Smooth muscle cell (in vitro differentiated cells): ENCODE measurements at regions not wholly inside any gene's neighbourhood (a gene's known extent, or its start where the extent isn't known, plus 50 kb on each side); places are given as distances from the start of the nearest gene placed in this dataset.

Experiments
- DNase-seq: peaks from one replicate; lab custom pipeline; 2025; ENCODE audit not compliant: unreplicated experiment; lab: John Stamatoyannopoulos, UW
- H2AFZ ChIP-seq: fragments of 200-600 bp; sonication (generic); 2 replicates; pipeline ENCODE4 v1.6.0; 2016; ENCODE audit warnings: antibody characterized with exemption, low read depth, mild to moderate bottlenecking
- H3F3A ChIP-seq: fragments of 200-600 bp; sonication (generic); 2 replicates; pipeline ENCODE4 v1.6.0; 2017; ENCODE audit warnings: antibody characterized with exemption, low read depth
- H3K27ac ChIP-seq: fragments of 200-600 bp; sonication (generic); 2 replicates; pipeline ENCODE4 v1.5.1; 2016; ENCODE audit warnings: low read depth, mild to moderate bottlenecking
- H3K27me3 ChIP-seq: fragments of 200-600 bp; sonication (generic); 2 replicates; pipeline ENCODE4 v1.6.1; 2016; ENCODE audit warnings: low read depth, mild to moderate bottlenecking
- H3K36me3 ChIP-seq: fragments of 200-600 bp; sonication (generic); 2 replicates; pipeline ENCODE4 v1.5.1; 2016; ENCODE audit warnings: low read depth
- H3K4me1 ChIP-seq: fragments of 200-600 bp; sonication (generic); 2 replicates; pipeline ENCODE4 v1.5.1; 2016; ENCODE audit warnings: low read depth
- H3K4me2 ChIP-seq: fragments of 200-600 bp; sonication (generic); 2 replicates; pipeline ENCODE4 v1.6.0; 2016; ENCODE audit warnings: mild to moderate bottlenecking
- H3K4me3 ChIP-seq: fragments of 200-600 bp; sonication (generic); 2 replicates; pipeline ENCODE4 v1.5.1; 2016; ENCODE audit warnings: mild to moderate bottlenecking
- H3K79me2 ChIP-seq: fragments of 200-600 bp; sonication (generic); 2 replicates; pipeline ENCODE4 v1.6.0; 2016; ENCODE audit warnings: low read depth, mild to moderate bottlenecking
- H3K9ac ChIP-seq: fragments of 200-600 bp; sonication (generic); 2 replicates; pipeline ENCODE4 v1.6.0; 2016; ENCODE audit warnings: low read depth
- H3K9me3 ChIP-seq: fragments of 200-600 bp; sonication (generic); replicated peaks from 2 replicates; pipeline ENCODE4 v1.5.1; 2016; ENCODE audit warnings: low read depth
- H4K20me1 ChIP-seq: fragments of 200-600 bp; sonication (generic); 2 replicates; pipeline ENCODE4 v1.6.0; 2016; ENCODE audit warnings: low read depth
- CTCF ChIP-seq: fragments of 200-600 bp; sonication (generic); IDR thresholded peaks from 2 replicates; pipeline ENCODE4 v1.5.1; 2017; ENCODE audit warnings: borderline replicate concordance, mild to moderate bottlenecking, antibody characterized with exemption; ENCODE audit not compliant: insufficient read depth, poor library complexity, severe bottlenecking
- WGBS: methylation state at CpG from one replicate; pipeline ENCODE4 v1.1.7; 2016; ENCODE audit warnings: low lambda C conversion rate; 5-methylcytosine and 5-hydroxymethylcytosine counted together

- WGBS: 77% methylated on average over 1 of the region's 1 CpG
- TF ChIP-seq CTCF: no peak
- Histone ChIP-seq H3F3A (no peaks in the 10 kb centered on the region), H3K79me2 (no peaks in the 10 kb centered on the region), H4K20me1 (no peaks in the 10 kb centered on the region), H3K4me2 (no peak overlapping the region), H3K9ac (no peak overlapping the region), H2AFZ (no peak overlapping the region), H3K27ac (no peak overlapping the region), H3K36me3 (no peaks in the 10 kb centered on the region), H3K27me3 (no peaks in the 10 kb centered on the region), H3K4me1 (no peaks in the 10 kb centered on the region), H3K9me3 (no peaks in the 10 kb centered on the region), H3K4me3 (no peak overlapping the region)
- no peak for DNase-seq
These were observed 616.5 kb upstream of the RGS18 start for GRCh38 chr1:191541758-191542157.

DNA sequence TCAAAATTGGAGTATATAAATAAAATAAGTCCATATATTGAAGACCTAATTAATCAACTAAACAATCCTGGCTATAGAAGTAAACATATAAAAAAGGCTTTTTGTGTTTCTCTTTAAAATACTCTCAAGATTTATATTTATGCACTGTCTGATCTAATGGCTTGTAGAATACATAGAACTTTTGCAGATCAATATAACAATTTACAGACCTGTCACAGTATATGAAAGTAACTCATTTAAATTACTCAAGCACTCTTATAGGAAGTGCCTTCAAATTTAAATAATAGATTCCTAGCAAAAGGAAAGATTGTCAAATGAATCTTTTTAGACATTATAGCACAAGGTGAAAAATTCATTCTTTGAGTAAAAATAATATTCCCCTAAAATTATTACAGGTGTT, 615.8 kb upstream of the RGS18 start:
- H4K20me1 ChIP-seq: no peaks in the 10 kb centered on the region
- no peak overlapping the region for H3K4me2 ChIP-seq
- no peaks in the 10 kb centered on the region for H3K9me3 ChIP-seq
- no peak for TF ChIP-seq CTCF
- no peaks in the 10 kb centered on the region for H3F3A ChIP-seq
- no peak overlapping the region for H3K27ac ChIP-seq
- no peak overlapping the region for H3K9ac ChIP-seq
- H3K79me2 ChIP-seq: no peaks in the 10 kb centered on the region
- H3K4me1 ChIP-seq: no peaks in the 10 kb centered on the region
- H2AFZ ChIP-seq: no peak overlapping the region
- no peaks in the 10 kb centered on the region for H3K36me3 ChIP-seq
- no peaks in the 10 kb centered on the region for H3K27me3 ChIP-seq
- no peak for DNase-seq
- H3K4me3 ChIP-seq: no peak overlapping the region

DNA sequence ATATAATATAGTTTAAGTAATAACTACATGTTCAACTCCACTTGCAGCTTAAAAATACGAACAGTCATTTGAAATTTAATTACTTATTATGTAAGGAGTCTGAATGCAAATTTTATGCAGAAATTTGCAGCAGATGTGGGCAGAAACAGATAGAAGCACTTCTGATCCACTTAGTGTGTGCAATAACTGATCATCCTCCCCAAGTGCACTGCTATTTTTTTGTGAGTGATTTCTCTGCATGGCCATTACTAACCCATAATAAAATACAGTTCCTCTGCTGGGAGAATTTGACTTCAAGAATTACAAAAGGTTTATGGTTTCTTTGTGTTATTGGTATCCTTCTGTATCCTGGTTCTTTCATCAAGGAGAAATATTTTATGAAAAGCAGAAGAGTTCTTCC, 611.5 kb upstream of the RGS18 start:
- 57% methylated on average over 1 of the region's 1 CpG for WGBS
- H3K9me3 ChIP-seq: no peaks in the 10 kb centered on the region

More for the DNA sequence above, 611.5 kb upstream of the RGS18 start:
- Histone ChIP-seq H3K36me3 (no peaks in the 10 kb centered on the region), H3K27ac (no peak overlapping the region), H4K20me1 (no peaks in the 10 kb centered on the region), H2AFZ (no peak overlapping the region), H3K4me3 (no peak overlapping the region), H3K79me2 (no peaks in the 10 kb centered on the region), H3K4me2 (no peak overlapping the region), H3F3A (no peaks in the 10 kb centered on the region), H3K4me1 (no peaks in the 10 kb centered on the region), H3K9ac (no peak overlapping the region), H3K27me3 (no peaks in the 10 kb centered on the region)
- no peak for DNase-seq
- no peak for TF ChIP-seq CTCF
